HCT116 (cell line): ENCODE measurements at regions not wholly inside any gene's neighbourhood (a gene's known extent, or its start where the extent isn't known, plus 50 kb on each side); places are given as distances from the start of the nearest gene placed in this dataset.

Experiments
- ATAC-seq: fragments of 200-7000 bp; cut with Tn5 transposase; 2 replicates; pipeline ENCODE4 v1.9.1; 2020; ENCODE audit warnings: mild to moderate bottlenecking, moderate library complexity
- BruUV-seq: library from RNA; stranded (reverse); fragments of 400-500 nt; replicated peaks from 2 replicates; lab custom pipeline; 2021; lab: Mats Ljungman, UMichigan
- CTCF ChIA-PET: fragments of 300-600 bp; sonication (Branson Sonifier 250); formaldehyde crosslinking; loops from one replicate; lab custom pipeline; 2021; ENCODE audit warnings: antibody characterized with exemption; lab: Charles Lee
- POLR2A ChIA-PET: fragments of 300-600, 350-600 bp; sonication (Branson Sonifier 250); formaldehyde crosslinking; loops from one replicate; lab custom pipeline; 2021; ENCODE audit warnings: antibody characterized with exemption; lab: Charles Lee
- RAD21 ChIA-PET, 2 experiments: fragments of 300-600 bp; sonication (Branson Sonifier 250); formaldehyde crosslinking; loops; one replicate each; lab custom pipeline; 2023; ENCODE audit warnings: low total read pairs in 2 of 2; ENCODE audit not compliant: uncharacterized antibody in 2 of 2, unreplicated experiment in 2 of 2, low non-redundant PET in 1 of 2; lab: Charles Lee
- DNase-seq: peaks from one replicate; pipeline ENCODE4 v3.0.0-alpha.2; 2010; ENCODE audit warnings: low read depth, low spot score
- H2AFZ ChIP-seq: fragments of 200-600 bp; shearing (Covaris generic), sonication (generic); 2 replicates; pipeline ENCODE4 v1.6.1; 2017; ENCODE audit warnings: low read depth, mixed run types, mixed read lengths, antibody characterized with exemption, low read length; ENCODE audit not compliant: poor library complexity, severe bottlenecking
- H3K27ac ChIP-seq: 2 replicates; pipeline ENCODE4 v1.5.1; 2012; ENCODE audit warnings: low read depth, low read length
- H3K27me3 ChIP-seq: fragments of 200-600 bp; sonication (generic); 2 replicates; pipeline ENCODE4 v1.6.1; 2016; ENCODE audit warnings: mixed run types, low read length, mixed read lengths; ENCODE audit not compliant: insufficient read depth
- H3K36me3 ChIP-seq, 2 experiments: fragments of 200-500 bp in 1 of 2; fragments of 200-600 bp in 1 of 2; sonication (Bioruptor generic) in 1 of 2; sonication (generic) in 1 of 2; 2 replicates each; pipeline versions ENCODE4 v1.5.1 to v1.6.1; 2014 to 2016; ENCODE audit warnings: low read length in 2 of 2, inconsistent platforms in 1 of 2, mixed read lengths in 1 of 2, mixed run types in 1 of 2; ENCODE audit not compliant: insufficient read depth in 2 of 2, control insufficient read depth in 1 of 2
- H3K4me1 ChIP-seq, 2 experiments: fragments of 200-600 bp in 1 of 2; sonication (generic) in 1 of 2; 2 replicates each; pipeline versions ENCODE4 v1.5.1 to v1.6.1; 2012 to 2017; ENCODE audit warnings: low read length in 2 of 2, inconsistent platforms in 1 of 2, mild to moderate bottlenecking in 1 of 2, mixed read lengths in 1 of 2, mixed run types in 1 of 2, moderate library complexity in 1 of 2; ENCODE audit not compliant: insufficient read depth in 2 of 2, control insufficient read depth in 1 of 2
- H3K4me2 ChIP-seq: fragments of 200-600 bp; sonication (generic); 2 replicates; pipeline ENCODE4 v1.6.1; 2017; ENCODE audit warnings: mixed run types, low read length, mixed read lengths
- H3K4me3 ChIP-seq, 2 experiments: fragments of 200-600 bp in 1 of 2; sonication (generic) in 1 of 2; replicated peaks in 1 of 2; 2 replicates each; pipeline ENCODE4 v1.5.1; 2011 to 2016; ENCODE audit warnings: low read length in 2 of 2, control low read depth in 1 of 2, low read depth in 1 of 2, mild to moderate bottlenecking in 1 of 2, mixed read lengths in 1 of 2, mixed run types in 1 of 2
- H3K79me2 ChIP-seq: fragments of 200-600 bp; sonication (generic); 2 replicates; pipeline ENCODE4 v1.6.1; 2017; ENCODE audit warnings: mild to moderate bottlenecking, mixed run types, low read length, moderate library complexity, mixed read lengths; ENCODE audit not compliant: insufficient read depth
- H3K9ac ChIP-seq: fragments of 200-600 bp; sonication (generic); 2 replicates; pipeline ENCODE4 v1.6.1; 2016; ENCODE audit warnings: low read length, mixed read lengths
- H3K9me2 ChIP-seq: fragments of 200-600 bp; sonication (generic), shearing (Covaris generic); 2 replicates; pipeline ENCODE4 v1.6.1; 2017; ENCODE audit warnings: mixed run types, mild to moderate bottlenecking, moderate library complexity; ENCODE audit not compliant: insufficient read depth
- H3K9me3 ChIP-seq, 2 experiments: fragments of 200-500 bp in 1 of 2; fragments of 200-600 bp in 1 of 2; sonication (Bioruptor generic) in 1 of 2; sonication (generic) in 1 of 2; 2 replicates each; pipeline ENCODE4 v1.6.1; 2014 to 2017; ENCODE audit warnings: low read length in 2 of 2, mixed read lengths in 2 of 2, inconsistent platforms in 1 of 2, low read depth in 1 of 2, mild to moderate bottlenecking in 1 of 2, mixed run types in 1 of 2, moderate library complexity in 1 of 2; ENCODE audit not compliant: control insufficient read depth in 1 of 2, insufficient read depth in 1 of 2
- H4K20me1 ChIP-seq: fragments of 200-600 bp; sonication (generic), shearing (Covaris generic); 2 replicates; pipeline ENCODE4 v1.6.1; 2017; ENCODE audit warnings: mixed run types, mild to moderate bottlenecking, moderate library complexity; ENCODE audit not compliant: insufficient read depth
- CBX3 ChIP-seq: IDR thresholded peaks from 2 replicates; pipeline ENCODE4 v1.6.1; 2012; ENCODE audit warnings: low read depth
- CEBPB ChIP-seq: IDR thresholded peaks from 2 replicates; pipeline ENCODE4 v1.6.1; 2012; ENCODE audit warnings: low read depth
- CTCF ChIP-seq, 3 experiments: fragments of 200-600 bp in 1 of 3; sonication (generic) in 1 of 3; IDR thresholded peaks in 2 of 3; conservative IDR thresholded peaks in 1 of 3; 2 replicates each; pipeline ENCODE4 v1.5.1; 2012 to 2017; ENCODE audit warnings: low read depth in 2 of 3, low read length in 2 of 3, antibody characterized with exemption in 1 of 3, borderline replicate concordance in 1 of 3, control low read depth in 1 of 3, mild to moderate bottlenecking in 1 of 3, mixed read lengths in 1 of 3, mixed run types in 1 of 3, moderate library complexity in 1 of 3; ENCODE audit not compliant: insufficient read depth in 1 of 3
- EZH2 ChIP-seq: fragments of 200-600 bp; sonication (generic); IDR thresholded peaks from 2 replicates; pipeline ENCODE4 v1.6.1; 2017; ENCODE audit warnings: antibody characterized with exemption, mixed run types
- EZH2phosphoT487 ChIP-seq: fragments of 200-600 bp; IDR thresholded peaks from 2 replicates; pipeline ENCODE4 v1.6.1; 2018; ENCODE audit warnings: antibody characterized with exemption, borderline replicate concordance
- MAX ChIP-seq: IDR thresholded peaks from 2 replicates; pipeline ENCODE4 v1.6.1; 2012
- POLR2AphosphoS5 ChIP-seq: IDR thresholded peaks from 2 replicates; pipeline ENCODE4 v1.6.1; 2011; ENCODE audit warnings: mild to moderate bottlenecking, low read depth, low read length, moderate library complexity
- RAD21 ChIP-seq: IDR thresholded peaks from 2 replicates; pipeline ENCODE4 v1.6.1; 2012; ENCODE audit warnings: low read depth, mild to moderate bottlenecking
- SIN3A ChIP-seq: IDR thresholded peaks from 2 replicates; pipeline ENCODE4 v1.6.1; 2012; ENCODE audit warnings: low read depth
- SRF ChIP-seq: IDR thresholded peaks from 2 replicates; pipeline ENCODE4 v1.6.1; 2012; ENCODE audit warnings: low read depth
- TCF7L2 ChIP-seq: IDR thresholded peaks from 2 replicates; pipeline ENCODE4 v1.7.0; 2011; ENCODE audit warnings: borderline replicate concordance, inconsistent platforms; ENCODE audit not compliant: insufficient read depth, insufficient read length; ENCODE audit errors: extremely low read depth
- ZBTB33 ChIP-seq: IDR thresholded peaks from 2 replicates; pipeline ENCODE4 v1.6.1; 2011; ENCODE audit warnings: mild to moderate bottlenecking, low read length, moderate library complexity; ENCODE audit not compliant: insufficient replicate concordance; ENCODE audit errors: extremely low read depth
- ZFX ChIP-seq: fragments of 450-650 bp; IDR thresholded peaks from 2 replicates; pipeline ENCODE4 v1.6.1; 2017
- intact Hi-C: fragments of 100-400 bp; cut with micrococcal nuclease; formaldehyde crosslinking; loops from 2 replicates; pipeline ENCODE4 v1.10.0; 2022

DNA sequence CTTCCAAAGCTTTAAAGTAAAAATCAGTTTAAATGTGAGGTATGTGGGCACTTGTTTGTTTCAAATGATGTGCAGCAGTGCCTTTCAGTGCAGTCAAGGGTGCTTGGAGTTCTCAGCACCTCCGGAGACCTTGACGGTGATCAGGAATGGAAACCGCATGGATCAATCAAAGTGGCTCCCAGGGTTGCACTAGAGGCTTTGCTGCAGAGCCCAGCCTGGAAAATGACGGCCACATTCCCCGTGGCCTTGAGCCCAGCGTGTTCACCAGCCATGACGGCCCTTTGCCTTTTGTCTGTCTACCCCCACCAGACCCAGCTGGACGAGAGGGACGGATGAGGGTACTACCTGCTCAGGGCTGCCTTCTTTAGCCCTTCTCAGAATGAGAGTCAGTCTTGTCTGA, 320.0 kb downstream of the TEX29 start (continued):
- TF ChIP-seq ZBTB33 (no peak), EZH2phosphoT487 (no peak), MAX (no peak), RAD21 (no peak), SRF (no peak), ZFX (no peak)

DNA sequence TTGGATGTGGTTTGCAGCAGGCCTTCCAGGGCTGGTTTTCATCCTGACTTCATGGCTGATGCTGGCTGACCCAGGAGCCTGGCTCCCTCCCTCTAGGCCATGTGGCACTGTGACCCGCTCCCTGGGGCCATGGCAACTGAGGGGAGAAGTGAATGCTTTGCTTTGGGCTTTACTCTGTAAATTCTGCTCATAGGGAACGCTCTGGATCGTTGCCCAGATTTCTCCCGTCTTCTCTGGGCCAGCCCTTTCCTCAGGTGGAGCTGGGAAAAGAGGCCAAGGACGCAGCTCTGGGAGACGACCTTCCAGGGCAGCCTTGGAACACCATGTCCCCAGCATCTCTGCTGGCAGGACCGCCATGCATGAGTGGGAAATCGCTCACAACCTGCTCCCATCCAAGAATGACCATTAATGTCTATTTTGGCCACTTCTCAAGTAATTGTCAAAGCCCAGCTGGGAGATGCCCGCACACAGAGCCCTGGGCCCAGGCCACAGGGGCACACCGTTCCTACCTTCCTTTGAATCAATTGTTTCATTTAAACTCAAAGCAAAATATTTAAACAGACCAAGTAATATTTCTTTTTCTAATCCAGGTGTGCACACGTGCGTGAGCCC, 321.8 kb downstream of the TEX29 start:
- ChIA-PET RAD21 (no interaction called here), CTCF (no interaction called here), POLR2A (no interaction called here)
- no peaks in the 10 kb centered on the region for H3K4me1 ChIP-seq
- ATAC-seq (no peak), DNase-seq (no peak)
- H3K9me3 ChIP-seq = no peaks in the 10 kb centered on the region
- no peak overlapping the region for H3K4me3 ChIP-seq
- H4K20me1 ChIP-seq = no peaks in the 10 kb centered on the region
- no peak overlapping the region for H3K27ac ChIP-seq
- no TSS peak for BruUV-seq
- peaks cover 22% of the 10 kb centered on the region for H3K27me3 ChIP-seq
- H3K79me2 ChIP-seq = no peaks in the 10 kb centered on the region
- TF ChIP-seq CEBPB (no peak), TCF7L2 (no peak), EZH2 (no peak), CTCF (IDR thresholded peaks at IDR 0.05 in 2 of 3, conservative IDR thresholded peaks at IDR 0.05 in 1 of 3; ENCODE audit: borderline replicate concordance in 1 of 3, insufficient read depth in 1 of 3, low read depth in 2 of 3, low read length in 2 of 3) (no peak), EZH2phosphoT487 (no peak), SIN3A (no peak), POLR2AphosphoS5 (no peak), ZBTB33 (no peak), CBX3 (no peak)
- intact Hi-C loops = no loop called here
- H3K36me3 ChIP-seq = no peaks in the 10 kb centered on the region
- H3K9ac ChIP-seq = no peak overlapping the region
- H3K9me2 ChIP-seq = no peaks in the 10 kb centered on the region
- no peak overlapping the region for H3K4me2 ChIP-seq
- no peak overlapping the region for H2AFZ ChIP-seq
